Endodermal cell (in vitro differentiated cells): ENCODE measurements at regions not wholly inside any gene's neighbourhood (a gene's known extent, or its start where the extent isn't known, plus 50 kb on each side); places are given as distances from the start of the nearest gene placed in this dataset.

Source experiments
- DNase-seq: peaks from one replicate; pipeline ENCODE4 v3.0.0-alpha.2; 2017
- H3K27ac ChIP-seq: 2 replicates; pipeline ENCODE4 v1.5.1; 2013; ENCODE audit warnings: mild to moderate bottlenecking, low read depth, low read length, moderate library complexity
- H3K27me3 ChIP-seq: 2 replicates; pipeline ENCODE4 v1.6.1; 2013; ENCODE audit warnings: mild to moderate bottlenecking, low read length, moderate library complexity; ENCODE audit not compliant: insufficient read depth, control insufficient read depth, poor library complexity, severe bottlenecking
- H3K36me3 ChIP-seq: 2 replicates; pipeline ENCODE4 v1.7.0; 2013; ENCODE audit warnings: mild to moderate bottlenecking, low read length, moderate library complexity; ENCODE audit not compliant: control insufficient read depth, insufficient read depth
- H3K4me1 ChIP-seq: one replicate; pipeline ENCODE4 v1.7.0; 2013; ENCODE audit warnings: low read length; ENCODE audit not compliant: control insufficient read depth, insufficient read depth
- H3K4me3 ChIP-seq: 2 replicates; pipeline ENCODE4 v1.5.1; 2013; ENCODE audit warnings: mild to moderate bottlenecking, low read length, moderate library complexity
- H3K9ac ChIP-seq: 2 replicates; pipeline ENCODE4 v1.6.1; 2013; ENCODE audit warnings: mild to moderate bottlenecking, low read length, moderate library complexity; ENCODE audit not compliant: poor library complexity, severe bottlenecking; ENCODE audit errors: extremely low read depth
- H3K9me3 ChIP-seq: 2 replicates; pipeline ENCODE4 v1.6.1; 2013; ENCODE audit warnings: mild to moderate bottlenecking, low read length, moderate library complexity; ENCODE audit not compliant: control insufficient read depth
- H3K27ac Mint-ChIP-seq: 2 replicates; pipeline ENCODE4 v1.8.0; 2020; ENCODE audit warnings: mixed read lengths
- H3K27me3 Mint-ChIP-seq: 2 replicates; pipeline ENCODE4 v1.8.0; 2021; ENCODE audit warnings: mild to moderate bottlenecking, mixed read lengths; ENCODE audit not compliant: insufficient read depth
- H3K36me3 Mint-ChIP-seq: 2 replicates; pipeline ENCODE4 v1.8.0; 2020; ENCODE audit warnings: low read depth, mixed read lengths
- H3K4me1 Mint-ChIP-seq: 2 replicates; pipeline ENCODE4 v1.8.0; 2020; ENCODE audit warnings: mixed read lengths
- H3K4me3 Mint-ChIP-seq: 2 replicates; pipeline ENCODE4 v1.8.0; 2020; ENCODE audit warnings: mild to moderate bottlenecking, moderate library complexity, mixed read lengths
- H3K9me3 Mint-ChIP-seq: 2 replicates; pipeline ENCODE4 v1.8.0; 2020; ENCODE audit warnings: mild to moderate bottlenecking, mixed read lengths
- CTCF ChIP-seq: fragments of 200-600 bp; sonication (generic); conservative IDR thresholded peaks from 2 replicates; pipeline ENCODE4 v1.5.0; 2021; ENCODE audit warnings: antibody characterized with exemption, mild to moderate bottlenecking
- WGBS, 2 experiments: methylation state at CpG; one replicate each; pipeline versions ENCODE4 v1.1.5 to v1.1.7; 2013; ENCODE audit warnings: missing lambda C conversion rate in 2 of 2, mixed read lengths in 1 of 2; ENCODE audit not compliant: insufficient coverage in 1 of 2, insufficient read length in 1 of 2; 5-methylcytosine and 5-hydroxymethylcytosine counted together

- no peaks in the 10 kb centered on the region for H3K36me3 Mint-ChIP-seq
- Histone ChIP-seq H3K36me3 (no peaks in the 10 kb centered on the region), H3K27me3 (no peaks in the 10 kb centered on the region), H3K9me3 (no peaks in the 10 kb centered on the region), H3K4me3 (no peak overlapping the region), H3K4me1 (no peaks in the 10 kb centered on the region), H3K27ac (no peak overlapping the region), H3K9ac (no peak overlapping the region)
- no peak overlapping the region for H3K27ac Mint-ChIP-seq
- H3K9me3 Mint-ChIP-seq = no peaks in the 10 kb centered on the region
- H3K27me3 Mint-ChIP-seq = no peaks in the 10 kb centered on the region
- DNase-seq = peak; percentile 38
- H3K4me1 Mint-ChIP-seq = peaks cover 30% of the 10 kb centered on the region
- no peak for TF ChIP-seq CTCF
- WGBS, 2 experiments = 75 to 81% methylated on average over 7 to 10 of the region's 10 CpGs
- no peak overlapping the region for H3K4me3 Mint-ChIP-seq
Observed at GRCh38 chr13:99864627-99864990, 107.0 kb downstream of the ZIC5 start.

- Mint-ChIP-seq H3K4me3 (no peak overlapping the region), H3K36me3 (no peaks in the 10 kb centered on the region), H3K27me3 (no peaks in the 10 kb centered on the region), H3K4me1 (peaks cover 34% of the 10 kb centered on the region), H3K9me3 (no peaks in the 10 kb centered on the region), H3K27ac (no peak overlapping the region)
- Histone ChIP-seq H3K4me3 (no peak overlapping the region), H3K27me3 (no peaks in the 10 kb centered on the region), H3K9ac (no peak overlapping the region), H3K9me3 (no peaks in the 10 kb centered on the region), H3K27ac (no peak overlapping the region), H3K4me1 (no peaks in the 10 kb centered on the region), H3K36me3 (no peaks in the 10 kb centered on the region)
- TF ChIP-seq CTCF = no peak
- 91 to 96% methylated on average over 9 to 14 of the region's 14 CpGs for WGBS, 2 experiments
- peak; percentile 14 for DNase-seq
Observed at GRCh38 chr13:99863789-99864626, 107.6 kb downstream of the ZIC5 start.

- Histone ChIP-seq H3K9me3 (no peaks in the 10 kb centered on the region), H3K27me3 (no peaks in the 10 kb centered on the region), H3K9ac (no peak overlapping the region), H3K27ac (peak overlapping the region; percentile 71), H3K4me3 (no peak overlapping the region), H3K36me3 (no peaks in the 10 kb centered on the region), H3K4me1 (no peaks in the 10 kb centered on the region)
- H3K4me1 Mint-ChIP-seq = peaks cover 43% of the 10 kb centered on the region
- no peak for TF ChIP-seq CTCF
- WGBS, 2 experiments = 69 to 76% methylated on average over 3 of the region's 3 CpGs
- H3K27ac Mint-ChIP-seq = no peak overlapping the region
- no peaks in the 10 kb centered on the region for H3K9me3 Mint-ChIP-seq
- no peaks in the 10 kb centered on the region for H3K27me3 Mint-ChIP-seq
- H3K36me3 Mint-ChIP-seq = no peaks in the 10 kb centered on the region
- H3K4me3 Mint-ChIP-seq = no peak overlapping the region
- DNase-seq = no peak
Observed at GRCh38 chr13:99862244-99862643, 109.3 kb downstream of the ZIC5 start.
